A549 (cell line): ENCODE measurements at regions not wholly inside any gene's neighbourhood (a gene's known extent, or its start where the extent isn't known, plus 50 kb on each side); places are given as distances from the start of the nearest gene placed in this dataset.
"Not testable (repeated sequence)": the region's sequence is repeated elsewhere in the genome, so short reads cannot be mapped to it uniquely, and the experiment has no call there.

Experiments used
- ATAC-seq, 2 experiments: fragments of 200-7000 bp in 1 of 2; fragments of >200 bp in 1 of 2; cut with Nextera tagmentation in 1 of 2; cut with Tn5 transposase in 1 of 2; 3 replicates each; pipeline versions ENCODE4 v1.8.0 to v1.9.1; 2018 to 2020; ENCODE audit warnings: mild to moderate bottlenecking in 1 of 2, moderate library complexity in 1 of 2
- CTCF ChIA-PET: fragments of 300-600 bp; sonication (Branson Sonifier 250); formaldehyde crosslinking; extraction: SDS; loops from one replicate; lab custom pipeline; 2021; ENCODE audit warnings: antibody characterized with exemption, inconsistent platforms; lab: Yijun Ruan, JAX
- POLR2A ChIA-PET: fragments of 350-600 bp; formaldehyde crosslinking; extraction: SDS; loops from one replicate; lab custom pipeline; 2021; ENCODE audit warnings: antibody characterized with exemption, inconsistent platforms; lab: Yijun Ruan, JAX
- DNase-seq, 2 experiments: peaks; one replicate each; pipeline versions ENCODE4 v3.0.0 to v3.0.0-alpha.2; 2011 to 2016; ENCODE audit warnings: low read depth in 1 of 2, low spot score in 1 of 2
- FAIRE-seq: peaks from 2 replicates; lab custom pipeline; 2011; peaks lifted over from hg19 to GRCh38; lab: Jason Lieb, UNC
- H3K27ac ChIP-seq, 2 experiments: fragments of >200 bp; sonication (Bioruptor Twin); formaldehyde crosslinking; 3 replicates each; pipeline ENCODE4 v1.5.1; 2016 to 2017
- H3K4me1 ChIP-seq: fragments of >200 bp; sonication (Bioruptor Twin); formaldehyde crosslinking; 3 replicates; pipeline ENCODE4 v1.6.1; 2016
- H3K4me2 ChIP-seq: fragments of >200 bp; sonication (Bioruptor Twin); formaldehyde crosslinking; 3 replicates; pipeline ENCODE4 v1.6.1; 2016
- H3K4me3 ChIP-seq: fragments of >200 bp; sonication (Bioruptor Twin); formaldehyde crosslinking; 3 replicates; pipeline ENCODE4 v1.5.1; 2016
- H3K9me3 ChIP-seq: fragments of >200 bp; sonication (Bioruptor Twin); formaldehyde crosslinking; 3 replicates; pipeline ENCODE4 v1.6.1; 2016
- ATOH8 ChIP-seq: fragments of 250-450 bp; sonication (Bioruptor Pico); IDR thresholded peaks from 2 replicates; pipeline ENCODE4 v1.5.0; 2020; ENCODE audit warnings: low read depth, mild to moderate bottlenecking, moderate library complexity
- BHLHE40 ChIP-seq: IDR thresholded peaks from 2 replicates; pipeline ENCODE4 v1.6.1; 2012; ENCODE audit warnings: low read depth, low read length, inconsistent platforms
- CBX2 ChIP-seq: fragments of 200-600 bp; sonication (generic); IDR thresholded peaks from 2 replicates; pipeline ENCODE4 v1.6.1; 2016; ENCODE audit warnings: low read depth, mild to moderate bottlenecking, borderline replicate concordance
- CBX8 ChIP-seq: fragments of 200-600 bp; sonication (generic); IDR thresholded peaks from 2 replicates; pipeline ENCODE4 v1.6.1; 2016
- CEBPB ChIP-seq, 2 experiments: fragments of >200 bp in 1 of 2; sonication (Bioruptor Twin) in 1 of 2; formaldehyde crosslinking in 1 of 2; IDR thresholded peaks; 2 replicates each; pipeline ENCODE4 v1.6.1; 2012 to 2016
- CHD4 ChIP-seq: fragments of 200-600 bp; sonication (generic); IDR thresholded peaks from 2 replicates; pipeline ENCODE4 v1.6.1; 2016; ENCODE audit warnings: antibody characterized with exemption, mild to moderate bottlenecking, borderline replicate concordance
- E2F6 ChIP-seq: IDR thresholded peaks from 2 replicates; pipeline ENCODE4 v1.6.1; 2012; ENCODE audit warnings: low read depth, borderline replicate concordance
- ELK1 ChIP-seq: fragments of 150-350 bp; IDR thresholded peaks from 2 replicates; pipeline ENCODE4 v1.6.1; 2014; ENCODE audit warnings: low read depth, mild to moderate bottlenecking, low read length
- EP300 ChIP-seq, 2 experiments: fragments of >200 bp; sonication (Bioruptor Twin); formaldehyde crosslinking; IDR thresholded peaks; 2 replicates in 1 of 2; 3 replicates in 1 of 2; pipeline ENCODE4 v1.6.1; 2016 to 2017
- FOSL2 ChIP-seq, 2 experiments: fragments of 450-650 bp in 1 of 2; fragments of >200 bp in 1 of 2; sonication (Bioruptor Twin) in 1 of 2; formaldehyde crosslinking; IDR thresholded peaks; 2 replicates each; pipeline versions ENCODE4 v1.5.0 to v1.6.1; 2016 to 2020; ENCODE audit warnings: mild to moderate bottlenecking in 1 of 2, moderate library complexity in 1 of 2
- GATA3 ChIP-seq: IDR thresholded peaks from 2 replicates; pipeline ENCODE4 v1.6.1; 2012; ENCODE audit warnings: borderline replicate concordance
- HDAC2 ChIP-seq: fragments of 200-600 bp; sonication (generic); IDR thresholded peaks from 2 replicates; pipeline ENCODE4 v1.6.1; 2016
- HEYL ChIP-seq: fragments of 250-450 bp; sonication (Bioruptor Pico); IDR thresholded peaks from 2 replicates; pipeline ENCODE4 v1.8.0; 2021; ENCODE audit warnings: mild to moderate bottlenecking, moderate library complexity
- HOXA7 ChIP-seq: fragments of 250-450 bp; sonication (Bioruptor Pico); IDR thresholded peaks from 2 replicates; pipeline ENCODE4 v1.5.0; 2020; ENCODE audit warnings: mild to moderate bottlenecking, moderate library complexity
- HOXB13 ChIP-seq: fragments of 250-450 bp; sonication (Bioruptor Pico); IDR thresholded peaks from 2 replicates; pipeline ENCODE4 v1.5.0; 2020; ENCODE audit warnings: low read depth, mild to moderate bottlenecking, moderate library complexity
- JUNB ChIP-seq: fragments of >200 bp; sonication (Bioruptor Twin); formaldehyde crosslinking; IDR thresholded peaks from 2 replicates; pipeline ENCODE4 v1.6.1; 2016
- MAX ChIP-seq: IDR thresholded peaks from 2 replicates; pipeline ENCODE4 v1.6.1; 2012
- NFE2L2 ChIP-seq: fragments of 150-350 bp; conservative IDR thresholded peaks from 2 replicates; pipeline ENCODE4 v1.6.1; 2014; ENCODE audit warnings: low read length
- NPAS2 ChIP-seq: fragments of 250-450 bp; sonication (Bioruptor Pico); IDR thresholded peaks from 2 replicates; pipeline ENCODE4 v1.8.0; 2022; ENCODE audit warnings: mild to moderate bottlenecking, moderate library complexity, borderline replicate concordance
- NR3C1 ChIP-seq: fragments of >200 bp; sonication (Bioruptor Twin); formaldehyde crosslinking; IDR thresholded peaks from 3 replicates; pipeline ENCODE4 v1.6.1; 2017
- RAD21 ChIP-seq, 2 experiments: fragments of >200 bp in 1 of 2; sonication (Bioruptor Twin) in 1 of 2; formaldehyde crosslinking in 1 of 2; IDR thresholded peaks in 1 of 2; conservative IDR thresholded peaks in 1 of 2; 2 replicates in 1 of 2; 3 replicates in 1 of 2; pipeline ENCODE4 v1.6.1; 2012 to 2018; ENCODE audit warnings: inconsistent platforms in 1 of 2
- RARB ChIP-seq: fragments of 250-450 bp; sonication (Bioruptor Pico); IDR thresholded peaks from 2 replicates; pipeline ENCODE4 v1.8.0; 2021; ENCODE audit warnings: mild to moderate bottlenecking, moderate library complexity
- RCOR1 ChIP-seq: fragments of 150-350 bp; IDR thresholded peaks from 2 replicates; pipeline ENCODE4 v1.6.1; 2014; ENCODE audit warnings: antibody characterized with exemption, low read length, low read depth
- RFX5 ChIP-seq: fragments of 450-650 bp; IDR thresholded peaks from 2 replicates; pipeline ENCODE4 v1.7.1; 2014; ENCODE audit warnings: antibody characterized with exemption, mild to moderate bottlenecking, moderate library complexity
- RNF2 ChIP-seq: fragments of 200-600 bp; sonication (generic); IDR thresholded peaks from 2 replicates; pipeline ENCODE4 v1.6.1; 2016; ENCODE audit warnings: low read depth, mild to moderate bottlenecking, antibody characterized with exemption, moderate library complexity, borderline replicate concordance
- SREBF2 ChIP-seq: fragments of 450-650 bp; IDR thresholded peaks from 2 replicates; pipeline ENCODE4 v1.6.1; 2014; ENCODE audit warnings: mild to moderate bottlenecking, moderate library complexity
- TFCP2L1 ChIP-seq: fragments of 250-450 bp; sonication (Bioruptor Pico); IDR thresholded peaks from 2 replicates; pipeline ENCODE4 v1.5.0; 2021; ENCODE audit warnings: mild to moderate bottlenecking
- TP53 ChIP-seq: fragments of 250-450 bp; sonication (Bioruptor Pico); IDR thresholded peaks from 2 replicates; pipeline ENCODE4 v1.5.0; 2021; ENCODE audit warnings: mild to moderate bottlenecking, moderate library complexity
- ZC3H11A ChIP-seq: fragments of 450-650 bp; IDR thresholded peaks from 2 replicates; pipeline ENCODE4 v1.6.1; 2014; ENCODE audit warnings: antibody characterized with exemption, mild to moderate bottlenecking
- ZNF302 ChIP-seq: fragments of 250-450 bp; sonication (Bioruptor Pico); IDR thresholded peaks from 2 replicates; pipeline ENCODE4 v1.9.0; 2021; ENCODE audit warnings: inconsistent platforms, mild to moderate bottlenecking, moderate library complexity
- WGBS: methylation state at CpG from one replicate; pipeline ENCODE4 v1.1.6; 2017; ENCODE audit errors: missing lambda C conversion rate; 5-methylcytosine and 5-hydroxymethylcytosine counted together

- TF ChIP-seq HOXA7 (CRISPR knock-in tag) (no peak), CBX2 (no peak), NR3C1 (no peak), ZNF302 (CRISPR knock-in tag) (no peak), TFCP2L1 (CRISPR knock-in tag) (no peak), RNF2 (no peak), SREBF2 (no peak), FOSL2 (IDR thresholded peaks at IDR 0.05) (no peak), FOSL2 (CRISPR knock-in tag; IDR thresholded peaks at IDR 0.05) (no peak), ATOH8 (CRISPR knock-in tag) (no peak), CBX8 (no peak), CEBPB (IDR thresholded peaks at IDR 0.05) (no peak), HDAC2 (no peak), ZC3H11A (no peak), ELK1 (no peak), RAD21 (conservative IDR thresholded peaks at IDR 0.05 in 1 of 2, IDR thresholded peaks at IDR 0.05 in 1 of 2) (no peak)
- 15% methylated on average over 2 of the region's 2 CpGs for WGBS
- POLR2A ChIA-PET = no interaction called here
These were observed 250.0 kb downstream of the PLOD2 start for GRCh38 chr3:145911016-145911415.

GRCh38 chr3:145915787-145916186 lies 245.2 kb downstream of the PLOD2 start:
- H3K9me3 ChIP-seq = no peaks in the 10 kb centered on the region
- H3K27ac ChIP-seq = no peak overlapping the region
- DNase-seq = no peak
- ATAC-seq = no peak
- no peak for TF ChIP-seq RARB (CRISPR knock-in tag)
- TF ChIP-seq RCOR1 = no peak
- no peak for TF ChIP-seq E2F6
- TF ChIP-seq NFE2L2 = no peak
- TF ChIP-seq EP300 (IDR thresholded peaks at IDR 0.05) = no peak
- 13% methylated on average over 3 of the region's 3 CpGs for WGBS
- no peak overlapping the region for H3K4me3 ChIP-seq
- no peaks in the 10 kb centered on the region for H3K4me1 ChIP-seq
- no peak for FAIRE-seq
- POLR2A ChIA-PET = no interaction called here
- no peak overlapping the region for H3K4me2 ChIP-seq
- CTCF ChIA-PET = no interaction called here

More at GRCh38 chr3:145911016-145911415, 250.0 kb downstream of the PLOD2 start:
- Histone ChIP-seq H3K9me3 (no peaks in the 10 kb centered on the region), H3K27ac (no peak overlapping the region), H3K4me1 (no peaks in the 10 kb centered on the region), H3K4me2 (no peak overlapping the region), H3K4me3 (no peak overlapping the region)
- CTCF ChIA-PET = interaction anchor here (0.7 kb wide), 1 partner anchor 105 kb away, joined by 3 read pairs; no protein-coding TSS in a partner anchor
- ATAC-seq (no peak), DNase-seq (no peak), FAIRE-seq (no peak)

GRCh38 chr3:145927736-145928135 lies 233.2 kb downstream of the PLOD2 start:
- FAIRE-seq, H3K4me3 ChIP-seq, CTCF ChIA-PET, H3K4me2 ChIP-seq, DNase-seq, POLR2A ChIA-PET, H3K27ac ChIP-seq, ATAC-seq, H3K9me3 ChIP-seq, H3K4me1 ChIP-seq: not testable (repeated sequence)
- WGBS = no CpG with 5 or more reads among the region's 21 CpGs

GRCh38 chr3:145936971-145937370 lies 224.0 kb downstream of the PLOD2 start:
- H3K4me1 ChIP-seq = no peaks in the 10 kb centered on the region
- ChIA-PET CTCF (no interaction called here), POLR2A (no interaction called here)
- H3K4me2 ChIP-seq = no peak overlapping the region
- WGBS = 61% methylated on average over 6 of the region's 6 CpGs
- no peak overlapping the region for H3K27ac ChIP-seq
- DNase-seq (no peak), ATAC-seq (no peak), FAIRE-seq (no peak)
- H3K9me3 ChIP-seq = no peaks in the 10 kb centered on the region
- no peak overlapping the region for H3K4me3 ChIP-seq
- TF ChIP-seq HEYL (CRISPR knock-in tag) (no peak), NPAS2 (CRISPR knock-in tag) (no peak), JUNB (no peak), ZNF302 (CRISPR knock-in tag) (no peak), E2F6 (no peak), GATA3 (no peak), CHD4 (no peak), HDAC2 (no peak), RFX5 (no peak), MAX (no peak), ATOH8 (CRISPR knock-in tag) (no peak), BHLHE40 (no peak), TP53 (CRISPR knock-in tag) (no peak), HOXB13 (CRISPR knock-in tag) (no peak)
